ENCODE measurements at regions not wholly inside any gene's neighbourhood (a gene's known extent, or its start where the extent isn't known, plus 50 kb on each side); places are given as distances from the start of the nearest gene placed in this dataset.

DNA sequence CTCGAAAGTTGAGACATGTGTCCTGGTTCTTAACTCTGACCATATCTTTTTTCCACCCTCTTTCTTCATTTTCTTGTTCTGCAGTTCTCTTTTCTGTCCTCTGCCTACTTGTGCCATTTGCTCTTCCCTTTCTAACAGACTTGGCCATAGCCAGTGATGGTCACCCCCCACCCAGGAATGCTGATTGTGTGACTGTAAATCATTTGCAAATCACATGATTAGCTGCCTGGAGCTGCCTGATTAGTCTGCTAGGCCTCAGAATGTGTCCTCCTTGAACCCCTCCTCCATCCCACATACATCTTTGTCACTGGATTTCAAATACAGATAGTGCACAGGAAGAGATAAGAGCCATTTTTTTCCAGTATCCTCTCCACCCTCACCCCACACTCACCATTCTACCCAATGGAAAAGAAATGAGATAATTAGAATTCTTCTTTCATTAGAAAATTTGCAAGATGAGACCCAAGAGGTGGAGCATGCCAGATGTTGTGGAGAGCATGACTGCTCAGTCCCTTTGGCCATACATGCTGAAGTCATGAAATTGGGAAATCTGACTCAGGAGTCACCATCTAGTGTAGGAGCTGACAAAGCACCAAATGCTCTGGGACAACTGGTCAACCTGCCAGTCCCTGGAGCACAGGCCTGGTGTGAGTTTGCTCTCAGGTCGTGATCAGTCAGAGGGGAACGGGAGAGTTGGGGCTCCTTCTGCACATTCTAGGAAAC is 538.2 kb downstream of the CCDC171 start:
- no peak overlapping the region for H3K4me3 Mint-ChIP-seq
- H3K27me3 Mint-ChIP-seq (ENCODE audit: low read depth) = no peaks in the 10 kb centered on the region
- H3K4me1 Mint-ChIP-seq (ENCODE audit: low read depth) = no peaks in the 10 kb centered on the region
- peaks cover 11 to 15% of the 10 kb centered on the region in 2 donors for H3K9me3 Mint-ChIP-seq
- no peak for ATAC-seq (replicated peaks in 1 of 2)
- DNase-seq = no peak
- H3K36me3 Mint-ChIP-seq (ENCODE audit: insufficient read depth in 2 of 2) = peaks cover 0 to 3% of the 10 kb centered on the region in 2 donors
- H3K27ac Mint-ChIP-seq = no peak overlapping the region

DNA sequence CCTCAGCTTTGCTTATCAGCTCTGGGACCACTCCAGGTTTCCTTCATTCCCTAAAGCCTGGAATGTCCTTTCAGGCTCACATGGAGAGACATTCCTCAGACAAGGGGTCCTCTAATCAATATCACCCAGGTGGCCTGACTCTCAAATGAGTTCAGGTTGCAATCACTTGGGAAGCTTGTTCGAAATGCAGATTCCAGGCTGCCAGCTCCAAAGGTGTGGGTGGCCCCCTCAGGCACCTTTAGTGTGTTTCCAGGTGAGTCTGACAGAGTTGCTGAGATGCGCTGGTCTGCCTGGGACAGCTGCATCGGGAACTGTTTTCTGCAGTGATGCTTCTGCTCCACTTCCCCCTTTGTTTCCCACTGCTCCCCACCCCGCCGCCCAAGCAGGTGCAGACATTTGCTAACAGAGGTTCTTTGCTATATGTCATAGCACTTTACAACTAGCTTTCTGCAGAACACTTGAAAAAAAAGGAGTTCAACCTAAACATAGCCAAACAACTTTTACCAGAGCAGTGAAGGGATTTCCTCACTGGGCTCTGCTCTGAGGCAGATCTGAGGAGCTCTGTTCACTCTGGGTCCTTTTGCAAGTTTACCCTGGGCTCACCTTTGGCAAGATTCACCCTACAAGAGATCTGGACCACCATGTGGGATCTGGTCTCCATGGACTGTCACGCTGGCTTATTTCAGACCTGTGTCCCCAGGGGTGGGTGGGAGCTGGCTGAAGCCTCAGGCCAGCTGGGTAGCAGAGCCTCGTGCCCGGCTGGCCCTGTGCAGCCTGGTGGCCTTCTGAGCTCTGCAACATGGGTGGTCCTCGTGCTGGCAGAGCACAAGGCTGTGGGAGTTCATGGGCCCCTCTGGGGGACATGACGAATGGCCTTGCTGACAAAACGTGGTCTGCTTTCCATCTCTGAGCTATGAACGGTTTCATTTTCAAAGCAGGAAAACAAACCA is 539.6 kb downstream of the CCDC171 start:
- DNase-seq = no peak
- H3K27me3 Mint-ChIP-seq (ENCODE audit: low read depth) = no peaks in the 10 kb centered on the region
- no peaks in the 10 kb centered on the region for H3K4me1 Mint-ChIP-seq (ENCODE audit: low read depth)
- peaks cover 0 to 2% of the 10 kb centered on the region in 2 donors for H3K36me3 Mint-ChIP-seq (ENCODE audit: insufficient read depth in 2 of 2)
- no peak for ATAC-seq (replicated peaks in 1 of 2)
- H3K9me3 Mint-ChIP-seq = peaks cover 5 to 11% of the 10 kb centered on the region in 2 donors
- no peak overlapping the region for H3K4me3 Mint-ChIP-seq
- H3K27ac Mint-ChIP-seq = no peak overlapping the region

GRCh38 chr9:16098306-16098705 is 545.5 kb downstream of the CCDC171 start:
- DNase-seq (no peak), ATAC-seq (replicated peaks in 1 of 2) (no peak)
- peaks cover 2 to 4% of the 10 kb centered on the region in 2 donors for H3K9me3 Mint-ChIP-seq
- H3K27me3 Mint-ChIP-seq (ENCODE audit: low read depth) = no peaks in the 10 kb centered on the region
- H3K4me1 Mint-ChIP-seq (ENCODE audit: low read depth) = no peaks in the 10 kb centered on the region
- no peaks in the 10 kb centered on the region for H3K36me3 Mint-ChIP-seq (ENCODE audit: insufficient read depth in 2 of 2)
- H3K4me3 Mint-ChIP-seq = no peak overlapping the region
- H3K27ac Mint-ChIP-seq = no peak overlapping the region

DNA sequence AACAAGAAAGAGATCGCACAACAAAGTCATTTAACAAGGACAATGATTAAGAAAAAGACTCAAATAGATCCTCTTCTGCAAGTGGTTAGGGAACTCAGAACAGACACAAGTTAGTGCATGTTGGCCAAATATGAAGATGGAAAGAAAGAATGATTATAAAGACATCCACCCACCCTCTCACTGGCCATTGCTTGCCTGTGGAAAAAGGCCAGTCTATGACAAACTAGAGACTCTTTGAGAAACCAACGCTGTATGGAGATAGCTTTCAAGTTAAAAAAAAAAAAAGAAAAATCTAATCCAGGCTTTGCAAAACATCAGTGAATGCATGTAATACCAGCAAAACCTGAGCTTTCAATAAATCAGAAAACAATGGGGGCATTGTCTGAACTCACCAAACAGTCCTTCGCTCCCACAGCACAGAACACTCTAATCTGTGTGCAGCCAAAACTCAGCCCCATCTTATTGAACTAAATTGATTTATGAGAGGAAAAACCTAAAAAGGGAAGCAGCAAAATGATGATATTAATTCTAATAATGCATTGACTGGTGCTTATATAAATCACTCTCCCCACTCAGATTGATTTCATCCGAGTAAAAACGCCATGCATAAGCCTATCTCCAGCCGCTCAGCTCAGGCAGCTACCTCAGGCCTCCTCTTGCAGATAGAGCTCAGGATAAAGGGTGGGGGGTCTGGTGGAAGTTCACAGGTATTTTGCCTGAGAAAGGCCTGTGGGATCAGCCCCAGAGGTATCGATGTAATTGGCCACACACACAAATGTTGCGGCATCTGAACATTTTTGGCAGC is 547.1 kb downstream of the CCDC171 start:
- peaks cover 1 to 3% of the 10 kb centered on the region in 2 donors for H3K9me3 Mint-ChIP-seq
- no peak overlapping the region for H3K27ac Mint-ChIP-seq
- DNase-seq (no peak), ATAC-seq (replicated peaks in 1 of 2) (no peak)
- no peak overlapping the region for H3K4me3 Mint-ChIP-seq
- no peaks in the 10 kb centered on the region for H3K36me3 Mint-ChIP-seq (ENCODE audit: insufficient read depth in 2 of 2)
- H3K4me1 Mint-ChIP-seq (ENCODE audit: low read depth) = no peaks in the 10 kb centered on the region
- no peaks in the 10 kb centered on the region for H3K27me3 Mint-ChIP-seq (ENCODE audit: low read depth)

- Mint-ChIP-seq H3K36me3 (ENCODE audit: insufficient read depth in 2 of 2) (no peaks in the 10 kb centered on the region), H3K27ac (no peak overlapping the region), H3K4me1 (ENCODE audit: low read depth) (no peaks in the 10 kb centered on the region), H3K4me3 (no peak overlapping the region), H3K9me3 (no peaks in the 10 kb centered on the region), H3K27me3 (ENCODE audit: low read depth) (no peaks in the 10 kb centered on the region)
- DNase-seq (no peak), ATAC-seq (replicated peaks in 1 of 2) (no peak)
Measured at GRCh38 chr9:16100537-16101091, 547.8 kb downstream of the CCDC171 start.

- no peaks in the 10 kb centered on the region for H3K36me3 Mint-ChIP-seq (ENCODE audit: insufficient read depth in 2 of 2)
- DNase-seq (no peak), ATAC-seq (replicated peaks in 1 of 2) (no peak)
- H3K9me3 Mint-ChIP-seq = no peaks in the 10 kb centered on the region
- no peaks in the 10 kb centered on the region for H3K27me3 Mint-ChIP-seq (ENCODE audit: low read depth)
- no peak overlapping the region for H3K4me3 Mint-ChIP-seq
- H3K4me1 Mint-ChIP-seq (ENCODE audit: low read depth) = no peaks in the 10 kb centered on the region
- no peak overlapping the region for H3K27ac Mint-ChIP-seq
Measured at GRCh38 chr9:16102154-16102553, 549.3 kb downstream of the CCDC171 start.

DNA sequence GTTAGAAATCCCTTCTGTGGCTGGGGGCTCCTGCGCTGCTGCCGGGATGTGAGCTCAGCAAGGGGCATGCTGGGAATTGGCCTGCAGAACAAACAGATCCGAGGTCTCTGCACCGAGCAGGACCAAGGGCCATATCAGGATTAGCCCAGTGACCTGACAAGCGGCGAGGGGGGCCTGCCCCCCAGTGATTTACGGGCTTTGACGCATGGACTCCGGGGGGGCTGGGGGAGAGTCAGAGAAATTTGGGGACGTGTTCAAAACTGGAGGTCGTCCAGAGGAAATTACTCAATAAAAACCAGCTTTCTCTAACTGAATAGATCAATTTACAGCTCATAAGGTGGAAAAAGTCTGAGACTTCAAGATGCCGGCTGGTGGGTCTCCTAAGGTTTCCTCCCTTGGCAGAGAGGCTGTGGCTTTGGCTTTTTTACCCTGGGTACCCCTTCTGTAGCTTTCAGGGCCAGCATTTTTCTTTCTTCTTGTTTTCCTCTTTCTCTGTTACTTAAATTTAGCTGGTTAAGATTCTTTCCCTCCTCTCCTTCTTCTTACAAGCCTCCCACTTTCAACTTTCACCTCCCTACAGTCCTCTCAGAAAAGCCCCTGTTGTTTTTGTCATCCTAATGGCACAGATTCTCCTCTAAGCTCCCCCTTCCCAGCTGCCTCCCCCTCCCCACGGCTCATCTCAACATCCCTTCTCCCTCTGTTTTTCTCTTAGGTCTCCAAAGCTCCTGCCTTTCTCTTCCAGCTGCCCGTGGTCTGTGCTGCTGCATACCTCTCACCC is 551.0 kb downstream of the CCDC171 start:
- H3K27ac Mint-ChIP-seq = no peak overlapping the region
- H3K4me3 Mint-ChIP-seq = no peak overlapping the region
- no peaks in the 10 kb centered on the region for H3K9me3 Mint-ChIP-seq
- ATAC-seq (replicated peaks in 1 of 2) (no peak), DNase-seq (no peak)
- no peaks in the 10 kb centered on the region for H3K36me3 Mint-ChIP-seq (ENCODE audit: insufficient read depth in 2 of 2)
- no peaks in the 10 kb centered on the region for H3K27me3 Mint-ChIP-seq (ENCODE audit: low read depth)
- no peaks in the 10 kb centered on the region for H3K4me1 Mint-ChIP-seq (ENCODE audit: low read depth)

- Mint-ChIP-seq H3K9me3 (no peaks in the 10 kb centered on the region), H3K4me1 (ENCODE audit: low read depth) (no peaks in the 10 kb centered on the region), H3K27ac (no peak overlapping the region), H3K4me3 (no peak overlapping the region), H3K36me3 (ENCODE audit: insufficient read depth in 2 of 2) (no peaks in the 10 kb centered on the region), H3K27me3 (ENCODE audit: low read depth) (no peaks in the 10 kb centered on the region)
- no peak for ATAC-seq (replicated peaks in 1 of 2)
- DNase-seq = no peak
Measured at GRCh38 chr9:16105168-16106020, 552.6 kb downstream of the CCDC171 start.

DNA sequence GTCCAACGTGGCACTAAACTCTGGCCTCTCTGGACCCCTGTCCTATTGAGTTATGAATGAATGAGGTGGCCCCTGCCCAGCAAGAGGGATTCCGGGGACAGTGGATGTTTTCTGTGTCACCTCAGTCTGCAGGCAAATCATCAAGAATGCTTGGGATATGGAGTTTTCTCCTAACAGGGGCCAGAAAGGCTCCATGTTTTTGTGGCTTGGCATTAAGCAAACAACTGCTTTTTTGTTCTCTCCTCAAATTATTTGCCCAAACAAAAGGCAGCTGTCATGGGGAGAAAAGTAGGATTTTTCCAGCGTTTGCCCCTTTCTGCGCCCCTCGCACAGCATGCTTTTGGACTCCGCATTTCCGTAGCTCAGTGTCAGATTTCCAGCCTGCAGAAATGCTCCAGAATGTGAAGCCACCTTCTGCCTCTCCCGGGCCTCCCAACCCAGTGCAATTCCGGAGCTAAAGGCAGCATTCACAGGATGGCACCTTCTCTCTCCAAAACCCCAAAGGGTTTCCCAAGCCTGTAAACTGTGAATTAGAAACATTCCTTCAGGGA is 553.3 kb downstream of the CCDC171 start:
- no peaks in the 10 kb centered on the region for H3K27me3 Mint-ChIP-seq (ENCODE audit: low read depth)
- no peaks in the 10 kb centered on the region for H3K9me3 Mint-ChIP-seq
- no peaks in the 10 kb centered on the region for H3K4me1 Mint-ChIP-seq (ENCODE audit: low read depth)
- no peak overlapping the region for H3K27ac Mint-ChIP-seq
- H3K36me3 Mint-ChIP-seq (ENCODE audit: insufficient read depth in 2 of 2) = no peaks in the 10 kb centered on the region
- DNase-seq = no peak
- no peak for ATAC-seq (replicated peaks in 1 of 2)
- H3K4me3 Mint-ChIP-seq = no peak overlapping the region

- Mint-ChIP-seq H3K27me3 (ENCODE audit: low read depth) (no peaks in the 10 kb centered on the region), H3K4me1 (ENCODE audit: low read depth) (no peaks in the 10 kb centered on the region), H3K9me3 (peaks cover 2% of the 10 kb centered on the region in 2 donors), H3K36me3 (ENCODE audit: insufficient read depth in 2 of 2) (no peaks in the 10 kb centered on the region), H3K4me3 (no peak overlapping the region), H3K27ac (no peak overlapping the region)
- ATAC-seq (replicated peaks in 1 of 2) (no peak), DNase-seq (no peak)
Measured at GRCh38 chr9:16112116-16112515, 559.3 kb downstream of the CCDC171 start.

DNA sequence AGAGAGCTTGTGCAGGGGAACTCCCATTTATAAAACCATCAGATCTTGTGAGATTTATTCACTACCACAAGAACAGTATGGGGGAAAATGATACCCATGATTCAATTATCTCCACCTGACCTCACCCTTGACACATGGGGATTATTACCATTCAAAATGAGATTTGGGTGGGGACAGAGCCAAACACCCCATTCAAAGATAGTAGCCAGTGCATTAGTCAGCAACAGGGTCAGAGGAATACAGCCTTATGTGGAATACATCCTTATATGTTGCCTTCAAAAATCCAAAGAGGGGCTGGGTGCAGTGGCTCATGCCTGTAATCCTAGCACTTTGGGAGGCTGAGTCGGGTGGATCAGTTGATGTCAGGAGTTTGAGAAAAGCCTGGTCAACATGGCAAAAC is 563.2 kb downstream of the CCDC171 start:
- DNase-seq (no peak), ATAC-seq (replicated peaks in 1 of 2) (no peak)
- peaks cover 2% of the 10 kb centered on the region in 2 donors for H3K9me3 Mint-ChIP-seq
- H3K4me1 Mint-ChIP-seq (ENCODE audit: low read depth) = no peaks in the 10 kb centered on the region
- no peaks in the 10 kb centered on the region for H3K27me3 Mint-ChIP-seq (ENCODE audit: low read depth)
- no peaks in the 10 kb centered on the region for H3K36me3 Mint-ChIP-seq (ENCODE audit: insufficient read depth in 2 of 2)
- no peak overlapping the region for H3K4me3 Mint-ChIP-seq
- H3K27ac Mint-ChIP-seq = no peak overlapping the region

Measured in activated T-cell treated with anti-CD3 and anti-CD28 coated beads, Interleukin-2, amount 50 U/mL, for 72 hours (primary cell).